CD8-positive, alpha-beta memory T cell (primary cell): ENCODE measurements at regions not wholly inside any gene's neighbourhood (a gene's known extent, or its start where the extent isn't known, plus 50 kb on each side); places are given as distances from the start of the nearest gene placed in this dataset.

Source experiments
- CTCF ChIA-PET: fragments of 350-600 bp; sonication (Branson Sonifier 250); formaldehyde crosslinking; loops from one replicate; lab custom pipeline; 2021; ENCODE audit warnings: antibody characterized with exemption; lab: Charles Lee
- POLR2A ChIA-PET: fragments of 350-600 bp; sonication (Branson Sonifier 250); formaldehyde crosslinking; loops from one replicate; lab custom pipeline; 2021; ENCODE audit warnings: antibody characterized with exemption; lab: Charles Lee
- DNase-seq, 5 donors: peaks; one replicate each; pipeline versions ENCODE4 v3.0.0 to v3.0.0-alpha.2; 2020 to 2022; ENCODE audit warnings: mixed read lengths in 1 of 5
- H3K27ac ChIP-seq: one replicate; pipeline ENCODE4 v1.7.0; 2013; ENCODE audit warnings: low read depth, mild to moderate bottlenecking, low read length, moderate library complexity
- H3K27me3 ChIP-seq: 2 replicates; pipeline ENCODE4 v1.7.0; 2013; ENCODE audit warnings: low read length, mild to moderate bottlenecking; ENCODE audit not compliant: insufficient read depth, poor library complexity, severe bottlenecking
- H3K36me3 ChIP-seq: 2 replicates; pipeline ENCODE4 v1.7.0; 2013; ENCODE audit warnings: mild to moderate bottlenecking, low read length, moderate library complexity; ENCODE audit not compliant: insufficient read depth
- H3K4me1 ChIP-seq: 2 replicates; pipeline ENCODE4 v1.7.0; 2013; ENCODE audit warnings: mild to moderate bottlenecking, low read length, moderate library complexity; ENCODE audit not compliant: insufficient read depth
- H3K4me3 ChIP-seq: 2 replicates; pipeline ENCODE4 v1.7.0; 2013; ENCODE audit warnings: mild to moderate bottlenecking, low read length
- H3K9me3 ChIP-seq: 2 replicates; pipeline ENCODE4 v1.7.0; 2013; ENCODE audit warnings: mild to moderate bottlenecking, low read length
- H3K27ac Mint-ChIP-seq, 8 donors: one replicate each; pipeline ENCODE4 v1.8.0; 2020 to 2021; ENCODE audit warnings: mixed read lengths in 8 of 8, mild to moderate bottlenecking in 6 of 8, inconsistent platforms in 3 of 8, moderate library complexity in 3 of 8
- H3K27me3 Mint-ChIP-seq, 2 donors: one replicate each; pipeline ENCODE4 v1.8.0; 2020 to 2021; ENCODE audit warnings: mixed read lengths in 2 of 2, mild to moderate bottlenecking in 1 of 2, moderate library complexity in 1 of 2
- H3K36me3 Mint-ChIP-seq, 3 donors: one replicate each; pipeline ENCODE4 v1.8.0; 2020 to 2021; ENCODE audit warnings: mixed read lengths in 3 of 3, inconsistent platforms in 1 of 3, mild to moderate bottlenecking in 1 of 3
- H3K4me1 Mint-ChIP-seq, 3 donors: one replicate each; pipeline ENCODE4 v1.8.0; 2020 to 2021; ENCODE audit warnings: mixed read lengths in 3 of 3, inconsistent platforms in 1 of 3, mild to moderate bottlenecking in 1 of 3
- H3K4me3 Mint-ChIP-seq, 7 donors: one replicate each; pipeline ENCODE4 v1.8.0; 2020 to 2021; ENCODE audit warnings: mixed read lengths in 7 of 7, mild to moderate bottlenecking in 6 of 7, moderate library complexity in 4 of 7, inconsistent platforms in 2 of 7
- H3K9me3 Mint-ChIP-seq, 5 donors: one replicate each; pipeline ENCODE4 v1.8.0; 2020 to 2022; ENCODE audit warnings: mixed read lengths in 5 of 5, mild to moderate bottlenecking in 3 of 5, moderate library complexity in 2 of 5, inconsistent platforms in 1 of 5

DNA sequence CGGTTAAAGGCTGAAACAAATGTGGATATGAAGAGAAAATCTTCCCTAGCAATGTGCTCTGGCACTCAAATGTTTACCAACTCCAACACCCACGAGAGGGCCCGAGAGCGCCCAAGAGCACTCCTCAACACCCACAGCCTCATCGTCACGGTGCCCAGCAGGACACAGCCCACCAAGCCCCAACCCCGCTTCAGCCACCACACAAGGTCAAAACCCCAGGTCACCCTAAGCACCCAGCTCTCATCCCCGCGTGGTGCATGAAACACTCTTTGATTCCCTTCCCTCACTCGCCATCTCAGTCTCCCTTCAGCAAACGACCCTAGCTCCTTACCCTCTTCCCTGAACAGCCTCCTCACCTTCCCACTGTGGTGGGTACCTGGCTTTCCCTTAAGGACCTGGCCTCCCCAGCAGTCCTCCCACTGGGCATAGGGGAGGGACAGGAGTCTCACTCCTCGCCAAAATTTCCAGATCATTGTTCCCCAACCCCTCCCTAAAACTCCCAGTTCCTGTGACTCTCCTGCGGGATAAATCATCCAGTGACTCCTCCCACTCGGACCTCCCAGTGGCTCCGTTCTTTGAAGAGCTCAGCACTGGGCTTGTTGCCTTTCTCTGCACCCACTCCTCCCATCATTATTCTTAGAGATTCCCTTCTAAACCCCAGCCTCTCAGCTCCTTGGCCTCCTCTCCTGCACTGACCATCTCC lies 170.4 kb upstream of the SYT6 start:
- H3K27ac Mint-ChIP-seq, result peak overlapping the region in 2 of 8 donors; percentile 13 to 48
- Histone ChIP-seq H3K9me3 (no peaks in the 10 kb centered on the region), H3K36me3 (no peaks in the 10 kb centered on the region), H3K4me1 (no peaks in the 10 kb centered on the region), H3K27me3 (no peaks in the 10 kb centered on the region), H3K27ac (no peak overlapping the region), H3K4me3 (no peak overlapping the region)
- peaks cover 18 to 25% (median 24%) of the 10 kb centered on the region in 3 donors for H3K4me1 Mint-ChIP-seq
- H3K36me3 Mint-ChIP-seq, result peaks cover 0 to 8% (median 0%) of the 10 kb centered on the region in 3 donors
- ChIA-PET CTCF (no interaction called here), POLR2A (no interaction called here)
- H3K4me3 Mint-ChIP-seq, result no peak overlapping the region
- no peaks in the 10 kb centered on the region for H3K9me3 Mint-ChIP-seq
- DNase-seq, result no peak
- H3K27me3 Mint-ChIP-seq, result peaks cover 0 to 5% of the 10 kb centered on the region in 2 donors

DNA sequence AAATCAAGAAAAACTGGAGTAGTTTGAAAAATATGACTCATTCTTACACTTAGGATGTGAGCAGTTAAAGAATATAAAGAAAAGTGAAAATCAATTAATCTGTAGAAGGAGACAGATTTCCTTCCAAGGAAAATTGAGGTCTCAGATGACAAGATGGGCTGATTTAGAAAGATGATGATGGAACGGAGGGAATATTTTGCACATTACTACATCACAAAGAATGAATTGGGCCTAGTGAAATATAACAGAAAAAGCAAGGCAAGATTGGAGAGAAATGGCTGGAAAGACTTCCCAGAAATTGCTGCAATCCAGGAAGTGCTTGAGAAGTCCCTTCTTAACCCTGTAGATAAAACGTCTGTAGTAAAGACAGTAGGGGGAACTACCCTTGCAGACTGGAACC lies 169.1 kb upstream of the SYT6 start:
- H3K36me3 ChIP-seq, result no peaks in the 10 kb centered on the region
- peaks cover 0 to 8% (median 0%) of the 10 kb centered on the region in 3 donors for H3K36me3 Mint-ChIP-seq
- H3K9me3 Mint-ChIP-seq, result no peaks in the 10 kb centered on the region
- H3K4me1 ChIP-seq, result no peaks in the 10 kb centered on the region
- H3K27ac ChIP-seq, result no peak overlapping the region
- no peak overlapping the region for H3K4me3 ChIP-seq
- no peaks in the 10 kb centered on the region for H3K27me3 ChIP-seq
- CTCF ChIA-PET, result no interaction called here
- H3K27ac Mint-ChIP-seq, result no peak overlapping the region
- POLR2A ChIA-PET, result no interaction called here
- peaks cover 6 to 15% (median 15%) of the 10 kb centered on the region in 3 donors for H3K4me1 Mint-ChIP-seq
- no peak overlapping the region for H3K4me3 Mint-ChIP-seq
- no peaks in the 10 kb centered on the region for H3K9me3 ChIP-seq
- DNase-seq, result no peak
- peaks cover 0 to 5% of the 10 kb centered on the region in 2 donors for H3K27me3 Mint-ChIP-seq

DNA sequence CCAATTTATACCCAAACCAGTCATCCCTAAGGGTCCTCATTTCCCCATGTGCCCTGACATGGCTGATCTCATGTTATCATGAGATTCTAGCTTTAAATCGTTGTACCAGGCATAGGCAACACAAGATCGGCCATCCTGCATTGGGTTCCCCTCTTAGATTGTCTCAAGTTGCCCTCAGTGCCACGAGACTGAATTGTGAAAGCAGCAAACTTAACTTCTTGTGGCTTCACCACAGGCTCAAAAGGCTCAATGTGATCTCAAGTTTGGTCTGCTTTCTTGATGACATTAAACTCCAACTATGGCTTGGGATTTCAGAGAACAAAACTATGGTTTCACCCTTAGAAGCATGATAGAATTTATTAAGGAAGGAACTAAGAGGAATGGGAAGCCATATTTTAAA lies 168.5 kb upstream of the SYT6 start:
- peaks cover 0 to 8% (median 0%) of the 10 kb centered on the region in 3 donors for H3K36me3 Mint-ChIP-seq
- ChIA-PET CTCF (no interaction called here), POLR2A (no interaction called here)
- H3K9me3 Mint-ChIP-seq, result no peaks in the 10 kb centered on the region
- Histone ChIP-seq H3K36me3 (no peaks in the 10 kb centered on the region), H3K9me3 (no peaks in the 10 kb centered on the region), H3K4me3 (no peak overlapping the region), H3K4me1 (no peaks in the 10 kb centered on the region), H3K27me3 (no peaks in the 10 kb centered on the region), H3K27ac (no peak overlapping the region)
- DNase-seq, result no peak
- no peak overlapping the region for H3K27ac Mint-ChIP-seq
- peaks cover 0 to 5% of the 10 kb centered on the region in 2 donors for H3K27me3 Mint-ChIP-seq
- no peak overlapping the region for H3K4me3 Mint-ChIP-seq
- peaks cover 5 to 14% (median 12%) of the 10 kb centered on the region in 3 donors for H3K4me1 Mint-ChIP-seq

DNA sequence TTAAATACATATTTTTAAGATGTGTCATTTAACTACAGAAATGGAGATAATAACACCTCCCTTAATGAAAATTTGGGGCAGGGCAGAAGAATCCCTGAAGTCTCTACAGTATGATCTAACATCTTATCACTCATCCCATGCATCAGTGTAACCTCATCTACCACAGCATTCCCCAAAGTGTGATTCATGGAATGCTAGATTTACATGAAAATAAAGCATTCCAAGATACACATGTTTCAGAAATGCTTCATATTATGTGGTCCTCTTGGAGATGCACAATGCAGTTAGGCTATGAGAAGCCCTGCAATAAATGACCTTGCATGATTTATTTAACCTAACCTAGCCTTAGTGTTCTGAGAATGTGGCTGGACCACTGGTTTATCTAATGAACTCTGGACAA lies 166.9 kb upstream of the SYT6 start:
- Histone ChIP-seq H3K4me3 (no peak overlapping the region), H3K27ac (no peak overlapping the region), H3K9me3 (no peaks in the 10 kb centered on the region), H3K4me1 (no peaks in the 10 kb centered on the region), H3K36me3 (no peaks in the 10 kb centered on the region), H3K27me3 (no peaks in the 10 kb centered on the region)
- no peak overlapping the region for H3K27ac Mint-ChIP-seq
- peaks cover 7 to 17% (median 12%) of the 10 kb centered on the region in 3 donors for H3K4me1 Mint-ChIP-seq
- H3K4me3 Mint-ChIP-seq, result no peak overlapping the region
- H3K27me3 Mint-ChIP-seq, result peaks cover 0 to 5% of the 10 kb centered on the region in 2 donors
- no peaks in the 10 kb centered on the region for H3K9me3 Mint-ChIP-seq
- ChIA-PET CTCF (no interaction called here), POLR2A (no interaction called here)
- peaks cover 0 to 8% (median 0%) of the 10 kb centered on the region in 3 donors for H3K36me3 Mint-ChIP-seq
- DNase-seq, result no peak

GRCh38 chr1:114319418-114319817 lies 165.7 kb upstream of the SYT6 start:
- Mint-ChIP-seq H3K4me3 (no peak overlapping the region), H3K36me3 (peaks cover 0 to 4% (median 0%) of the 10 kb centered on the region in 3 donors), H3K27me3 (peaks cover 0 to 5% of the 10 kb centered on the region in 2 donors), H3K9me3 (no peaks in the 10 kb centered on the region), H3K27ac (no peak overlapping the region), H3K4me1 (peaks cover 8 to 14% (median 12%) of the 10 kb centered on the region in 3 donors)
- H3K4me3 ChIP-seq, result no peak overlapping the region
- DNase-seq, result no peak
- no peaks in the 10 kb centered on the region for H3K36me3 ChIP-seq
- H3K9me3 ChIP-seq, result no peaks in the 10 kb centered on the region
- ChIA-PET POLR2A (no interaction called here), CTCF (interaction anchor here (1.0 to 1.1 kb wide), 2 partner anchors 20 to 28 kb away, joined by 3 read pairs; no protein-coding TSS in a partner anchor)
- no peak overlapping the region for H3K27ac ChIP-seq
- no peaks in the 10 kb centered on the region for H3K4me1 ChIP-seq
- no peaks in the 10 kb centered on the region for H3K27me3 ChIP-seq

DNA sequence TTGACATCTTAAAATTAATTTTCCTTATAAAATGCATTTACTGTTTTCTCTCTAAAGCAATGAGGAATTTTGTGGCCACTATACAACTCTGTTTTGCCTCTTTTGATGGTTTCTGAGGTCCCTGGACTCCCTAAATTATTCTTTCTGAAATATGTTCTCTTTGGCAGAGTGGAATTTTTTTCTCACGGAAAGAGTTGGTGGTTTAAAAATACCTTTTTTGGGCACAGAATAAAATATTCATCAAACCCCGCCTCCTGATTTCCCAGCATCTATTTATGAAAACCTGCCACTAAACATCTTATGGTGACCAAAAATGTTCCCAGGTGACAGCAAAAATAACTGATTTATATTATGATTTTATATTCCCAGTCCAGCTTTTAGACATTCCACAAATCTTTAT lies 165.3 kb upstream of the SYT6 start:
- ChIA-PET POLR2A (no interaction called here), CTCF (interaction anchor here (0.8 kb wide), 1 partner anchor 28 kb away, joined by 3 read pairs; no protein-coding TSS in a partner anchor)
- H3K27ac Mint-ChIP-seq, result no peak overlapping the region

GRCh38 chr1:114316204-114316603 lies 162.5 kb upstream of the SYT6 start:
- Mint-ChIP-seq H3K9me3 (peaks cover 0 to 4% (median 0%) of the 10 kb centered on the region in 5 donors), H3K36me3 (no peaks in the 10 kb centered on the region), H3K4me3 (no peak overlapping the region), H3K27me3 (peaks cover 0 to 2% of the 10 kb centered on the region in 2 donors), H3K27ac (peak overlapping the region in 1 of 8 donors; percentile 64), H3K4me1 (peaks cover 0 to 7% (median 3%) of the 10 kb centered on the region in 3 donors)
- Histone ChIP-seq H3K4me1 (no peaks in the 10 kb centered on the region), H3K27ac (no peak overlapping the region), H3K36me3 (no peaks in the 10 kb centered on the region), H3K4me3 (no peak overlapping the region), H3K27me3 (no peaks in the 10 kb centered on the region), H3K9me3 (no peaks in the 10 kb centered on the region)
- POLR2A ChIA-PET, result no interaction called here
- CTCF ChIA-PET, result no interaction called here
- DNase-seq, result no peak

More for the DNA sequence above, 165.3 kb upstream of the SYT6 start:
- no peak overlapping the region for H3K4me3 Mint-ChIP-seq
- H3K9me3 ChIP-seq, result no peaks in the 10 kb centered on the region
- no peaks in the 10 kb centered on the region for H3K4me1 ChIP-seq
- H3K36me3 ChIP-seq, result no peaks in the 10 kb centered on the region
- peaks cover 8 to 14% (median 12%) of the 10 kb centered on the region in 3 donors for H3K4me1 Mint-ChIP-seq
- H3K9me3 Mint-ChIP-seq, result no peaks in the 10 kb centered on the region
- H3K4me3 ChIP-seq, result no peak overlapping the region
- H3K27me3 Mint-ChIP-seq, result peaks cover 0 to 4% of the 10 kb centered on the region in 2 donors
- no peak overlapping the region for H3K27ac ChIP-seq
- peaks cover 0 to 4% (median 0%) of the 10 kb centered on the region in 3 donors for H3K36me3 Mint-ChIP-seq
- DNase-seq, result no peak
- H3K27me3 ChIP-seq, result no peaks in the 10 kb centered on the region

DNA sequence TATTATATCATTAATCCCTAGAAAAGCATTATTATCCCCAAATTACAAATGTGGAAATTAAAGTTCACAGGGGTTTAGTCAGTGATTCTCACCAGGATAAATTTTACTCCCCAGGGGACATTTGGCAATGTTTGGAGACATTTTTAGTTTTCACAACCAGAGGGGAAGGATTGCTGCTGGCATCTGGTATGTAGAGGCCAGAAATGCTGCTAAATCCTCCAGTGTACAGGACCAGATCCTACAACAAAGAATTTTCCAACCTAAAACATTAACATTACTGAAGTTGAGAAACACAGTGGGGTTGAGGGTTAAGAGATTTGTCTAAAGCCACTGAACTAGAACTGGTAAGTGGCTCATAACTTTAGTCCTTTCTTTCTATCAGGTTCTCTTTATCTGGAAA lies 162.0 kb upstream of the SYT6 start:
- Histone ChIP-seq H3K4me3 (no peak overlapping the region), H3K27ac (no peak overlapping the region), H3K9me3 (no peaks in the 10 kb centered on the region), H3K4me1 (no peaks in the 10 kb centered on the region), H3K36me3 (no peaks in the 10 kb centered on the region), H3K27me3 (no peaks in the 10 kb centered on the region)
- POLR2A ChIA-PET, result no interaction called here
- Mint-ChIP-seq H3K9me3 (peaks cover 0 to 6% (median 0%) of the 10 kb centered on the region in 5 donors), H3K36me3 (no peaks in the 10 kb centered on the region), H3K4me3 (no peak overlapping the region), H3K27me3 (no peaks in the 10 kb centered on the region), H3K4me1 (peaks cover 0 to 8% (median 6%) of the 10 kb centered on the region in 3 donors), H3K27ac (no peak overlapping the region)
- DNase-seq, result no peak
- CTCF ChIA-PET, result no interaction called here
